KMS-11 (cell line): ENCODE measurements at regions not wholly inside any gene's neighbourhood (a gene's known extent, or its start where the extent isn't known, plus 50 kb on each side); places are given as distances from the start of the nearest gene placed in this dataset.

Source experiments
- H2AFZ ChIP-seq: fragments of 200-600 bp; sonication (generic); 2 replicates; pipeline ENCODE4 v1.6.1; 2016; ENCODE audit warnings: antibody characterized with exemption, mixed run types, low read depth
- H3K27ac ChIP-seq: fragments of 200-600 bp; sonication (generic); 2 replicates; pipeline ENCODE4 v1.6.1; 2016; ENCODE audit warnings: mild to moderate bottlenecking, mixed run types
- H3K27me3 ChIP-seq: fragments of 200-600 bp; sonication (generic); 2 replicates; pipeline ENCODE4 v1.6.1; 2017; ENCODE audit warnings: mild to moderate bottlenecking, low read depth, mixed run types, moderate library complexity; ENCODE audit not compliant: insufficient read depth
- H3K36me3 ChIP-seq: fragments of 200-600 bp; sonication (generic); 2 replicates; pipeline ENCODE4 v1.6.1; 2017; ENCODE audit warnings: mild to moderate bottlenecking, mixed run types; ENCODE audit not compliant: insufficient read depth
- H3K4me1 ChIP-seq: fragments of 200-600 bp; sonication (generic); 2 replicates; pipeline ENCODE4 v1.6.1; 2016; ENCODE audit warnings: mild to moderate bottlenecking, low read depth, mixed run types; ENCODE audit not compliant: poor library complexity, severe bottlenecking
- H3K4me2 ChIP-seq: fragments of 200-600 bp; sonication (generic); 2 replicates; pipeline ENCODE4 v1.7.0; 2016; ENCODE audit warnings: mild to moderate bottlenecking, mixed run types
- H3K4me3 ChIP-seq: fragments of 200-600 bp; sonication (generic); IDR thresholded peaks from 2 replicates; pipeline ENCODE4 v1.6.1; 2017; ENCODE audit warnings: low read depth, low read length, mixed read lengths; ENCODE audit not compliant: insufficient read depth
- H3K79me2 ChIP-seq: fragments of 200-600 bp; sonication (generic); 2 replicates; pipeline ENCODE4 v1.6.1; 2016; ENCODE audit warnings: low read depth, mixed run types; ENCODE audit not compliant: insufficient read depth
- H3K9ac ChIP-seq: fragments of 200-600 bp; sonication (generic); 2 replicates; pipeline ENCODE4 v1.6.1; 2016; ENCODE audit warnings: mild to moderate bottlenecking, mixed run types
- H4K20me1 ChIP-seq: fragments of 200-600 bp; sonication (generic); 2 replicates; pipeline ENCODE4 v1.6.1; 2016; ENCODE audit warnings: mild to moderate bottlenecking, mixed run types; ENCODE audit not compliant: insufficient read depth
- TF ChIP-seq, protein P1 (sequence below): fragments of 200-600 bp; sonication (generic); conservative IDR thresholded peaks from 2 replicates; pipeline ENCODE4 v1.6.1; 2017; ENCODE audit warnings: low read depth, mild to moderate bottlenecking, antibody characterized with exemption, low read length, moderate library complexity, mixed read lengths

DNA sequence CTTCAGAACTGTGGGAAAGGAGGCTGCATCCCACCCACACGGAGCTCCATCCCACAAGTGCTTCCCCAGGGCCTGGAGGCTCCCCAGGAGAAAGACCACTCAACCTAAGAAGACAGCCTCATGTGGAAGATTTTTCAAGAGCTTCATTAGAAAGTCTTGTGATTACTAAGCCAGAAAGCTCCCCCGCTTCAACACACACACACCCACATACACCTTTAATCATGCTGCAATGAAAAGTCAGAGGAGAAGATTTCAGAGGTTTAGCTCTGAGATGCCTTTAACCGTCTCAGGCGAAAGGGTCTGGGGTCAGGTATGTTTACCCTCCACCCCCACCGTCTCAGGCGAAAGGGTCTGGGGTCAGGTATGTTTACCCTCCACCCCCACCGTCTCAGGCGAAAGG lies 634.5 kb upstream of the B3GAT1 start:
- no peaks in the 10 kb centered on the region for H3K36me3 ChIP-seq
- no peak overlapping the region for H2AFZ ChIP-seq
- no peaks in the 10 kb centered on the region for H3K27me3 ChIP-seq
- no peak overlapping the region for H3K27ac ChIP-seq
- no peaks in the 10 kb centered on the region for H3K79me2 ChIP-seq
- H3K4me1 ChIP-seq, result no peaks in the 10 kb centered on the region
- H3K9ac ChIP-seq, result no peak overlapping the region
- no peak overlapping the region for H3K4me2 ChIP-seq
- no peaks in the 10 kb centered on the region for H4K20me1 ChIP-seq
- no peak overlapping the region for H3K4me3 ChIP-seq
- TF ChIP-seq, protein P1, sequence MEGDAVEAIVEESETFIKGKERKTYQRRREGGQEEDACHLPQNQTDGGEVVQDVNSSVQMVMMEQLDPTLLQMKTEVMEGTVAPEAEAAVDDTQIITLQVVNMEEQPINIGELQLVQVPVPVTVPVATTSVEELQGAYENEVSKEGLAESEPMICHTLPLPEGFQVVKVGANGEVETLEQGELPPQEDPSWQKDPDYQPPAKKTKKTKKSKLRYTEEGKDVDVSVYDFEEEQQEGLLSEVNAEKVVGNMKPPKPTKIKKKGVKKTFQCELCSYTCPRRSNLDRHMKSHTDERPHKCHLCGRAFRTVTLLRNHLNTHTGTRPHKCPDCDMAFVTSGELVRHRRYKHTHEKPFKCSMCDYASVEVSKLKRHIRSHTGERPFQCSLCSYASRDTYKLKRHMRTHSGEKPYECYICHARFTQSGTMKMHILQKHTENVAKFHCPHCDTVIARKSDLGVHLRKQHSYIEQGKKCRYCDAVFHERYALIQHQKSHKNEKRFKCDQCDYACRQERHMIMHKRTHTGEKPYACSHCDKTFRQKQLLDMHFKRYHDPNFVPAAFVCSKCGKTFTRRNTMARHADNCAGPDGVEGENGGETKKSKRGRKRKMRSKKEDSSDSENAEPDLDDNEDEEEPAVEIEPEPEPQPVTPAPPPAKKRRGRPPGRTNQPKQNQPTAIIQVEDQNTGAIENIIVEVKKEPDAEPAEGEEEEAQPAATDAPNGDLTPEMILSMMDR, result no peak

DNA sequence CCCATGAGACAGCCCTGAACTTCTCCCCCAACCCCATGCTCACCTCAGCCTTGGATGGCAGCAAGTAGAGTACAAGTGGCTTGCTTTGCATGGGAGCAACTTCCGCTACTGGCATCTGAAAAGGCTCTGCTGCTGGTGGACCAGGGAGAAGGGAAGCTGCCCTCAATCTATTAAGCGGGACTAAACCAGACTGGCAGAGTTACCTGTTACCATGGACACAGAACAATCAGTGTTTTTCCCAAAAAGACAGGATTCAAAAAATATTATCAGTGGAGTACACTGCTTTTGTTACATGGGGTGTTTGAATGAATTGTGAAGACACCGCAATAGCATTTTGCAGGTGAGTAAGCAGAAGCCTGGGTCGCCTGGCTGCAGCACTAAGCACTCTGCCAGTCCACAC lies 631.4 kb upstream of the B3GAT1 start:
- TF ChIP-seq, protein P1, result no peak
- H3K27ac ChIP-seq, result no peak overlapping the region
- no peaks in the 10 kb centered on the region for H3K27me3 ChIP-seq
- H3K9ac ChIP-seq, result no peak overlapping the region
- no peak overlapping the region for H3K4me3 ChIP-seq
- H3K4me2 ChIP-seq, result no peak overlapping the region
- no peaks in the 10 kb centered on the region for H4K20me1 ChIP-seq
- H2AFZ ChIP-seq, result no peak overlapping the region
- no peaks in the 10 kb centered on the region for H3K79me2 ChIP-seq
- H3K36me3 ChIP-seq, result no peaks in the 10 kb centered on the region
- H3K4me1 ChIP-seq, result no peaks in the 10 kb centered on the region

DNA sequence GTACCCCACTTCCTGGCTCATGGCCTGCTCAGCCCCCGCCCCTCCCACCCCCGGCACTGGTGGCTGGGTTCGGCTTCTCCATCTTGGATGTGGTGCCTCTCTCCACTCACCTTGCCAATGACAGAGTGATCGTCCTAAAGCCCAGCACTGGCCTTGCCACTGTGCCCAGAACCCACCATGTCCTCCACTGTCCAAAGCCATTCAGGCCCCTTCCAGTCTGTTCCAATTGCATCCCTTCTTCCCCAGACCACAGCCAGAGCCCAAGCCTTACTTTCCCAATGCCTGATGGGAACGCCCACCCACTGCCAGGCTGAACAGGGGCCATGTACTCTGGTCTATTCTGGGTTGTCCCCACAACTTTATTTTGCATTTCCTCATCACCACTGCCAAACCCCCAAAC lies 625.8 kb upstream of the B3GAT1 start:
- Histone ChIP-seq H3K27me3 (no peaks in the 10 kb centered on the region), H3K4me1 (no peaks in the 10 kb centered on the region), H3K9ac (no peak overlapping the region), H3K79me2 (no peaks in the 10 kb centered on the region), H4K20me1 (no peaks in the 10 kb centered on the region), H3K4me3 (no peak overlapping the region), H3K4me2 (no peak overlapping the region), H3K27ac (no peak overlapping the region), H2AFZ (no peak overlapping the region), H3K36me3 (no peaks in the 10 kb centered on the region)
- TF ChIP-seq, protein P1, result no peak

DNA sequence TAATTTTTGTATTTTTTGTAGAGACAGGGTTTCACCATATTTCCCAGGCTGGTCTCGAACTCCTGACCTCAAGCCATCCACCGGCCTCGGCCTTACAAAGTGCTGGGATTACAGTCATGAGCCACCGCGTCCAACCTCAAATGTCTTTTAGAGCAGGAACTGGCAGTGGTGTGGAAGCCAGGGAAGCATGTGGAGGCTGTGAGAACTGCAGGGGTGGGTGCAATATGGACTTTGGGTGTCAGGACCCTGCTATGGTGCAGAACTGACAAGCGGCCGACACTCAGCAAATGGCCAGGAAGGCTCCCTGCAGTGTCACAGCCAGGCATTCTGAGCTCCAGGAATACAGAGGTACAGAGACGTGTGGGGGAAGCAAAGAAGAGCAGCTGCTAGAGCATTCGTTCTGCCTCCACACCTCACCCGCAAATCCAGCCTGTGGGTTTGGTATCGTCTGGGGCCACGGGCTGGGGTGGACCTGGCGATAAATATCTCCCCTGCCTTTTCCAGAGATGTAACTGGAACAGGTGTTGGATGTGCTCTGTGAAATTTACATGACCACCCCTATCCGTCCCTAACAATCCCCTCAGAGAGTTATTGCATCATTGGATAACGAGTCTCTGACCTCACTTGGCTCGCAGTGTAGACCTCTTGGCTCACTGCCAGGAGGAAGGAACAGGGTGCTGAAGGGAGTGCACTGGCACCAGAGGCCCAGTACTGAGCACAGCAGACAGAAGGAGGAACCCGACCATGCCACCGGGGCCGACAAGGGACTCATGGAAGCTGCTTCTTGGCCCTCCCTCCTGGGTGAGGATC lies 624.7 kb upstream of the B3GAT1 start:
- Histone ChIP-seq H3K4me3 (no peak overlapping the region), H3K36me3 (no peaks in the 10 kb centered on the region), H3K79me2 (no peaks in the 10 kb centered on the region), H3K27ac (no peak overlapping the region), H3K4me1 (no peaks in the 10 kb centered on the region), H3K9ac (no peak overlapping the region), H3K27me3 (no peaks in the 10 kb centered on the region), H4K20me1 (no peaks in the 10 kb centered on the region), H3K4me2 (no peak overlapping the region), H2AFZ (no peak overlapping the region)
- TF ChIP-seq, protein P1, result no peak
